ENCODE measurements at regions not wholly inside any gene's neighbourhood (a gene's known extent, or its start where the extent isn't known, plus 50 kb on each side); places are given as distances from the start of the nearest gene placed in this dataset.
"Not testable (repeated sequence)": the region's sequence is repeated elsewhere in the genome, so short reads cannot be mapped to it uniquely, and the experiment has no call there.

GRCh38 chr1:188006354-188006753 is 1177.6 kb downstream of the PLA2G4A start:
- Histone ChIP-seq H3K9me3 (peaks cover 43% of the 10 kb centered on the region), H3K4me2 (peak overlapping the region; percentile 72), H4K20me1 (no peaks in the 10 kb centered on the region), H3K9ac (peak overlapping the region; percentile 76), H3K4me3 (peak overlapping the region; percentile 45), H3K27ac (peak overlapping the region; percentile 97), H3K4me1 (peaks cover 60% of the 10 kb centered on the region), H3K27me3 (no peaks in the 10 kb centered on the region), H3K36me3 (peaks cover 15% of the 10 kb centered on the region; the same call in 1 of the 2 replicates)
- TF ChIP-seq Cebpa-rat (IDR thresholded peaks at IDR 0.05) = no peak

- not testable (repeated sequence) for H3K27ac ChIP-seq, H4K20me1 ChIP-seq, H3K4me3 ChIP-seq, H3K27me3 ChIP-seq, H3K9ac ChIP-seq, H3K4me2 ChIP-seq
- Histone ChIP-seq H3K4me1 (peaks cover 12% of the 10 kb centered on the region), H3K9me3 (peaks cover 45% of the 10 kb centered on the region), H3K36me3 (peaks cover 20% of the 10 kb centered on the region; the same call in 1 of the 2 replicates)
Measured at GRCh38 chr1:188013222-188013849, 1184.6 kb downstream of the PLA2G4A start.

DNA sequence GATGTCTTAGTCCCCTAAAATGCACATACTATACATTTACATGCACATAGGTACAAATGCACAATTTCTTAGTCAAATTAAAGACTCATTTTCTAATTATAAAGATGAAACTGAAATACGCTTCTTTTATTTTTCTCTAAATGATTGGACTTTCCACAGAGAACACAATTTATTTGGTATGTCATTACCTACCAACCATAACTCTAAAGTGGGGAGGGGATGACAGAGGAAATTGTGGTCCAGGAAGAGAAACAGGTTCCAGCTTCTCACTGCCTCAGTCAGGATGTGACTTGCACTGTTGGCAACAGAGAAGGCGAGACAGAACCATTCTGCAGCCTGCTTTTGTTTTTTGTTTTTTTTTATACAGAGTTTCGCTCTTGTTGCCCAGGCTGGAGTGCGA is 1189.2 kb downstream of the PLA2G4A start:
- Histone ChIP-seq H3K27me3 (no peaks in the 10 kb centered on the region), H3K9ac (no peak overlapping the region), H3K9me3 (peaks cover 26% of the 10 kb centered on the region), H3K36me3 (peaks cover 14% of the 10 kb centered on the region; the same call in 1 of the 2 replicates), H3K4me3 (no peak overlapping the region), H3K27ac (no peak overlapping the region), H3K4me1 (no peaks in the 10 kb centered on the region), H4K20me1 (no peaks in the 10 kb centered on the region), H3K4me2 (no peak overlapping the region)
- no peak for TF ChIP-seq Cebpa-rat (IDR thresholded peaks at IDR 0.05)

- Histone ChIP-seq H3K9me3 (peaks cover 18% of the 10 kb centered on the region; the same call in 1 of the 2 replicates), H3K4me2 (no peak overlapping the region), H3K4me1 (no peaks in the 10 kb centered on the region), H3K27ac (no peak overlapping the region), H4K20me1 (no peaks in the 10 kb centered on the region), H3K4me3 (no peak overlapping the region), H3K27me3 (no peaks in the 10 kb centered on the region), H3K36me3 (peaks cover 7% of the 10 kb centered on the region; the same call in 1 of the 2 replicates), H3K9ac (no peak overlapping the region)
- TF ChIP-seq Cebpa-rat (IDR thresholded peaks at IDR 0.05) = no peak
Measured at GRCh38 chr1:188022661-188023060, 1193.9 kb downstream of the PLA2G4A start.

DNA sequence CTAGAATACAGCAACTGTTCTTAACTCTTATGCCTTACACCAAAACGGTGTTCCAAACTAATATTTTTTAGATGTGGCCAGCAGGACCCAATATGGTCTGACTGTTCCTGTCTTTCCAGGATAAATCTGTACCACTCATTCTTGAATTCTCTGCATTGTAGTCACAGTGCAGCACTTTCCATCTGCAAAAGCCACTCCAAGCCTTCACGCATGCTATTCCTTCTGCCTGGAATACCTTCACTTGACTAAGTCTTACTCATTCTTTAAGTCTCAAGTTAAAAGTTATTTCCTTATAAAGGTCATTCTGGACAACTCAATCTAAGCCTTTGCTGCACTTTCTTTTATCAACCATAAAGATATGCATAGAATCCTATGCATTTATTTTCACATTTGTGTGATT is 1194.5 kb downstream of the PLA2G4A start:
- Histone ChIP-seq H3K4me2 (no peak overlapping the region), H4K20me1 (no peaks in the 10 kb centered on the region), H3K4me1 (no peaks in the 10 kb centered on the region), H3K9ac (no peak overlapping the region), H3K27me3 (no peaks in the 10 kb centered on the region), H3K27ac (no peak overlapping the region), H3K4me3 (no peak overlapping the region), H3K36me3 (peaks cover 7% of the 10 kb centered on the region; the same call in 1 of the 2 replicates), H3K9me3 (peaks cover 18% of the 10 kb centered on the region; the same call in 1 of the 2 replicates)
- no peak for TF ChIP-seq Cebpa-rat (IDR thresholded peaks at IDR 0.05)

DNA sequence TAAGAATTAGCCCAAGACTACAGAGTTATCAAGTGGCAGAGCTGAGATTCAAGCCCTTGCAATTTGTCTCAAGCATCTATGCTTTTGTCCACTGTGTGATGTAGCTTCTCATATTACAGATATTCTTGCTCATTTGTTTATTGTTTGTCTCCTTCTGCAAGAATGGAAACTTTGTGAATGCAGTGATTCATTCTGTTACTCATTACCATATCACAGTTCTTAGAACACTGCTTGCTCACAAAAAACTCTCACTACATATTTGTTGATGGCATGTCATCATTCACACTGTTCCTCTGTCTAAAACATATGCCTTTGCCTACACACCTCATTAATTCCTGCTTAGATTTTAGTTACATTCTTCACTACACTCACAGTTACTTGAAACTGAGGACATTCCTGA is 1198.9 kb downstream of the PLA2G4A start:
- no peak for TF ChIP-seq Cebpa-rat (IDR thresholded peaks at IDR 0.05)
- Histone ChIP-seq H3K27ac (no peak overlapping the region), H3K9me3 (peaks cover 9% of the 10 kb centered on the region; the same call in 1 of the 2 replicates)

GRCh38 chr1:188037572-188037971 is 1208.8 kb downstream of the PLA2G4A start:
- H3K4me1 ChIP-seq, H3K27ac ChIP-seq, H3K9ac ChIP-seq, H3K4me3 ChIP-seq, H3K4me2 ChIP-seq, H3K27me3 ChIP-seq, H4K20me1 ChIP-seq: not testable (repeated sequence)
- H3K36me3 ChIP-seq = peaks cover 14% of the 10 kb centered on the region; the same call in 1 of the 2 replicates
- peaks cover 29% of the 10 kb centered on the region for H3K9me3 ChIP-seq

More for the DNA sequence above, 1198.9 kb downstream of the PLA2G4A start:
- no peak overlapping the region for H3K9ac ChIP-seq
- H3K36me3 ChIP-seq = no peaks in the 10 kb centered on the region
- H3K27me3 ChIP-seq = no peaks in the 10 kb centered on the region
- no peak overlapping the region for H3K4me2 ChIP-seq
- H3K4me1 ChIP-seq = no peaks in the 10 kb centered on the region
- H3K4me3 ChIP-seq = no peak overlapping the region
- no peaks in the 10 kb centered on the region for H4K20me1 ChIP-seq

DNA sequence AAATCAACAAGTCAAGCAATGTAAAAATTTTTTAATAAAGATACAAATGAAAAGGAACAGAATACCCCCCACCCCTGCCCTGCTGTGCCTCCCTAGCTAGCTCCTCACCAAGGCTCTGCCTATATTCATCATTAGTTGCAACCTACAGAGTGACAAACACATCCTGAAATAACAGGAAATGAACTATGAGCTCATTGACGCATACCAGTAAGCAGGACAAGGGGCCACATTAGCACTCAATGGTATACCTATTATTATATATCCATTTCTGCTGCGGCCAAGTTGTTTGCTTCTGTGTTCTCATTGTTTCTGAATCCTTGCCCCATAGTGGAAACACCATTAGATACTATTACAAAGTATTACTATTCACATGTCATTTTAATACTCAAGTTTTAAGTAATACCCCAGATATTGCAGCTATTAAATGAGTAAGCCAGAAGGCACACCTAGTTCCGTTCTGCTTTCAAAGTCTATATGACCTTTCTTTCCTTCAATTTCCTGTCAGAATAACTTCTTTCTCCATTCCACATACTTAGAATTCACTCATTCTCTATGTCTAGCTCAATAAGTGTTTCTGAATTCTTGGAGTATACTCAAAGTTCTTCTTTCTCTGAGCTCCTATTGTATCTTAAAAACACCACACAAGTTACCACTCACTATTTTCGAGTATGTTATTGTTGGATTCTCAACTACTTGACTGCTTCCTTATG is 1214.9 kb downstream of the PLA2G4A start:
- no peak overlapping the region for H3K9ac ChIP-seq
- H3K27me3 ChIP-seq = no peaks in the 10 kb centered on the region
- H4K20me1 ChIP-seq = no peaks in the 10 kb centered on the region
- H3K4me1 ChIP-seq = peaks cover 7% of the 10 kb centered on the region; the same call in 1 of the 2 replicates
- H3K4me3 ChIP-seq = no peak overlapping the region
- no peak for TF ChIP-seq Cebpa-rat (IDR thresholded peaks at IDR 0.05)
- peaks cover 2% of the 10 kb centered on the region for H3K9me3 ChIP-seq
- no peak overlapping the region for H3K27ac ChIP-seq
- no peaks in the 10 kb centered on the region for H3K36me3 ChIP-seq
- 0 out of 2 replicates have a peak overlapping the region, but pooled peaks have one; percentile 15 for H3K4me2 ChIP-seq

- Histone ChIP-seq H3K4me2 (no peak overlapping the region), H3K9me3 (no peaks in the 10 kb centered on the region), H3K27ac (no peak overlapping the region), H4K20me1 (no peaks in the 10 kb centered on the region), H3K9ac (no peak overlapping the region), H3K4me1 (no peaks in the 10 kb centered on the region), H3K27me3 (no peaks in the 10 kb centered on the region), H3K4me3 (no peak overlapping the region), H3K36me3 (no peaks in the 10 kb centered on the region)
- TF ChIP-seq Cebpa-rat (IDR thresholded peaks at IDR 0.05) = no peak
Measured at GRCh38 chr1:188050250-188050649, 1221.5 kb downstream of the PLA2G4A start.

DNA sequence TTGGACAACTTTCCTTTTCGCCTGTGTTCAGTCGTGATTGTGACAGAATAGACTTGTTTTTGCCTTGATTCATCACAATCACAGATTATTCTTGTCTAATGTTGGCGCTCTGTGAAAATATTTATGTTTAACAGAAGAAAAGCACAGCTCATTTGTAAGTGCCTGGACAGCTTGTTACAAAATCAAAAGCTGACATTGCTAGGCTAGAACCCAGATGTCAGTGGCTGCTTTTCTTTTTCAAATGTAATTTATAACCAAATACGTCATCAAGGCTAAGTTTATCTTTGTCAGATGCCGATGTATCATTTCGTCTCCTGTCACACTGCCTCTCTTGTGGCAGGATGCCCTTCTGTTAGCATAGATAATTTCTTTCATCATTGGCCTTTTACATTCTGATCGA is 1227.3 kb downstream of the PLA2G4A start:
- Histone ChIP-seq H3K9me3 (peaks cover 4% of the 10 kb centered on the region; the same call in 1 of the 2 replicates), H3K4me1 (no peaks in the 10 kb centered on the region), H3K27me3 (no peaks in the 10 kb centered on the region), H3K36me3 (no peaks in the 10 kb centered on the region), H3K27ac (no peak overlapping the region), H3K4me2 (no peak overlapping the region), H3K4me3 (no peak overlapping the region), H3K9ac (no peak overlapping the region), H4K20me1 (no peaks in the 10 kb centered on the region)
- no peak for TF ChIP-seq Cebpa-rat (IDR thresholded peaks at IDR 0.05)

Data from BLaER1 (cell line).